GM19324 (cell line): ENCODE measurements at regions not wholly inside any gene's neighbourhood (a gene's known extent, or its start where the extent isn't known, plus 50 kb on each side); places are given as distances from the start of the nearest gene placed in this dataset.
"Not testable (repeated sequence)": the region's sequence is repeated elsewhere in the genome, so short reads cannot be mapped to it uniquely, and the experiment has no call there.

Experiments
- ATAC-seq: cut with Tn5 transposase; IDR thresholded peaks from one replicate; pipeline ENCODE4 v1.9.1; 2021; ENCODE audit warnings: mild to moderate bottlenecking, moderate library complexity; ENCODE audit not compliant: unreplicated experiment, low FRiP score

DNA sequence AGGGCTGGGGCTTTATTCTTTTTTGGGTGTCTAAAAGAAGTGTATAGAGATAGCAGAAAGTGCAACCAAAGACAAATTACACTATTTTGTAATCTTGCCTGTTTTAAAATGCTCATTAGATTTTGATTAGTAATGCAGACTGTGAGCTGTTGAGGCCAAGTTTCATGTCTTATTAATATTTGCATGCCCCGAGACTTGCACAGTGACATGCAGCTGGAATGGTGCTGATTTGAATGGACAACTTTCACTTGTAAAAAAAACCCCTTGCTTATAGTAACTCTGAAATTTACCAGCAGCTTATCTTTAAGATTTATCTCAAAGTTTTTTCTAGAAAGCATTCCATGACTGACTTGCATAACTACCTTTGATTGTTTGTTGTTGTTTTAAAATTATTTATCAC is 835.1 kb upstream of the IGFBP7 start:
- ATAC-seq, result no peak

GRCh38 chr4:57943682-57944081 is 833.5 kb upstream of the IGFBP7 start:
- ATAC-seq, result no peak

- ATAC-seq, result not testable (repeated sequence)
Measured at GRCh38 chr4:57937326-57937725, 827.1 kb upstream of the IGFBP7 start.

DNA sequence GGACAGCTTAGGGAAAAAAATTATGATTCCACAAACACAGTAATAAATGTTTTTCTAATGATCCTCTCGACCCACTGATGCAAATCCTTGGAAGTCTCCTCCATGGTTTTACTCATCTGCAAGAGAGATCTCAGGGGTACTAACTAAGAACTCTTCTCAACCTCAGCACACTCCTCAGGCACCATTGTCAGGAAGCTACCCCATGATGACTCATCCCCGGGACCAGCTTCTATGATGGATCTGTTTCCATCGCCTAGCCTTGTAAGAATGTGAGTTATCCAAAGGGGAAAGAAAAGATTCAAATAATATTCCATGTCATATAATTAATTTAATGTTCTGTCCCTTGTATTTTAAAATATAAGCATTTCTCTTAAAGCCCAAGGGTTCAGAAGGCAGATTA is 816.1 kb upstream of the IGFBP7 start:
- no peak for ATAC-seq

DNA sequence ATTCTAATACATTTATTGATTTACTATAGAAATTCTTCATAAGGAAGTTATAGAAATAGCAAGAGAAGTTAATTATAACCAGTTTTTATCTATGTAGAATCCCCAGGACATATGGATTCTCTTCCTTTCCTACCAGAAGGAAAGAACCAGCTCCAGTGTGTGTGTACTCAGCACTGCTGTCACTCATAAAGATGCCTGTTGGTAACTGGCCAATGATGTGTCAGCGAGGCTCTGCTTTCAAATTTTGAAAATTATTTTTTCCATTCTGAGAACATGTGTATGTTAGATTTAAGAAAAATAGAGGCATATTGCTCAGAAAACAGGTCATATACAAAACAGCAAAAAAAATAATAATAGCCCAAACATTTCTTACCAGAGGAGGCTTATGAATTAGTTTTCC is 814.8 kb upstream of the IGFBP7 start:
- ATAC-seq, result no peak

DNA sequence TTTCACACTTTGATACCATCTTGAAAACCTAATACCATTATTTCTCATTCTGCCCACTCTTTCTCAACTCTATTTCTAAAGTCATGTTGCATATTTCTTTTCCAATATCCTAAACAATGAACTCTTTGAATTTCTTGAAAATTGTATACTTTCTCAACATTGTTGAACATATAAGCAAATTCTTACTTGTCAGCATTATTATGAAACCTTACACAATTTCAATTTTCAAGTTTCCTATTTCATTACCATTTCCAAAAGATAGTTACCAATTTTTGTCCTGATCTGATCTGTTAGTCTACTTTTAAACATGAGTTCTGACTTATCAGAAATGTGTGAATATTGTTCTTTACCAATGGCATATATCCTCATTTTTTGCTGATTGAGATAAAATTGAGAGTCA is 806.3 kb upstream of the IGFBP7 start:
- ATAC-seq, result no peak

- ATAC-seq, result no peak
Measured at GRCh38 chr4:57911203-57911602, 801.0 kb upstream of the IGFBP7 start.

DNA sequence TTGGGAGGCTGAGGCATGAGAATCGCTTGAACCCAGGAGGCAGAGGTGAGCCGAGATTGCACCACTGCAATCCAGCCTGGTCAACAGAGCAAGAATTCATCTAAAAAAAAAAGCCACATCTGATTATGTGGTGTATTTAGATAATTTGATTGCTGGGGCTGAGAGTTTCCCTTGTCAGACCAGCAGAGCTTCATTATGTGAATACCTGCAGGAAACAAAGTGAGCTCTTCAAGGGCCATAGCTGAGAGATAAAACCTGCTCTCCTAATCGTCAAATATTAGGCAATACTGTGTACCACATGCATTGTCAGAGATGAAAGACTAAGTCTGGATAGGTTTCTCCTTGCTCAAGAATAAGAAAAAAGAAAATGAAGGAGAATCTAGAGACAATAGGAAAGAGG is 800.0 kb upstream of the IGFBP7 start:
- no peak for ATAC-seq

DNA sequence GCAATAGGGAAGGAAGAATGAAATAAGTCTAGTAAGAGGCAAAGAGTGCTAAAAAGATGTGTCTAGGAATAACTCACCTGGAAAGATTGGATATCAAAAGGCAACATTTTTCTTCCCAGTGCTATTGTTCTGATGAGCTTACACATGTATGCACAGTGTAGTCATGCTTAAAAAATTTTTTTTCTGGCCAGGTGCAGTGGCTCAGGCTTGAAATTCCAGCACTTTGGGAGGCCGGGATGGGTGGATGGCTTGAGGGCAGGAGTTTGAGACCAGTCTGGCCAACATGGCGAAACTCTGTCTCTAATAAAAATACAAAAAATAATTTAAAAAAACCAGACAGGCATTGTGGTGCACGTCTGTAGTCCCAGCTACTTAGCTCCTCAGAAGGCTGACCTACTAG is 795.8 kb upstream of the IGFBP7 start:
- ATAC-seq, result no peak

- no peak for ATAC-seq
Measured at GRCh38 chr4:57877047-57877458, 766.9 kb upstream of the IGFBP7 start.

GRCh38 chr4:57875829-57876392 is 765.7 kb upstream of the IGFBP7 start:
- ATAC-seq, result no peak

DNA sequence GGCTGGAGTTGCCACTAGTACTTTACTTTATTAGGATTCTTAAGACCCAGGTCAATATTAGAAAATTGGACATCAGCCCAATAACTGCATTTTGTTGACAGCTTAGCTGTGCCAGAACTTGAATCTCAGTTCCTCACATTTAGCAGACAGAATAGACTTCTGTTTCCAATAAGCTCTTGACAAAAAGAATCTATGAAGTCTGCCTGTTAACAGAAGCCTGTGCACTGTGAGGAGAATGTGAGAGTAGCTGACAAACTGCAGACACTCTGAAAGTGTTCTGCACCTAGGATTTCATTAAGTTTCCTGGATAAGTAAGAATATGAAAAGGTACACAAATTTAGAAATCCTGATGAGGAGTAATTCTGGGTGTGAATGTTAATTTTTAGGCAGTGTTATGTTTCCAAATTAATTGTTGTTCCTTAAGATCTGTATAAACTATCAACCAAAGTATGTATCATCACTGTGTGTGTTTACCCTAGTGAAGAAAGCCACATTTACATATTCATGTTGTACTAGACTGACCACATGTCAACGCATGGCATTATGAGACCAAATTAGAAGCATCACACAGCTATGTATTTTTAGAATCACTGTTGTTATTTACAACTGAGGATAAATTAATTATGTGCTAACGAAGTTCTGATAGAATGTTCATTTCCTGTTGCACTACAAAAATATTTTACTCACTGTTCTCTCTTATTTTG is 756.4 kb upstream of the IGFBP7 start:
- ATAC-seq, result peak; percentile 55

- peak; percentile 85 for ATAC-seq
Measured at GRCh38 chr4:57865264-57865663, 755.1 kb upstream of the IGFBP7 start.

- peak; percentile 83 for ATAC-seq
Measured at GRCh38 chr4:57854748-57855147, 744.6 kb upstream of the IGFBP7 start.

- ATAC-seq, result no peak
Measured at GRCh38 chr4:57850141-57850540, 740.0 kb upstream of the IGFBP7 start.

DNA sequence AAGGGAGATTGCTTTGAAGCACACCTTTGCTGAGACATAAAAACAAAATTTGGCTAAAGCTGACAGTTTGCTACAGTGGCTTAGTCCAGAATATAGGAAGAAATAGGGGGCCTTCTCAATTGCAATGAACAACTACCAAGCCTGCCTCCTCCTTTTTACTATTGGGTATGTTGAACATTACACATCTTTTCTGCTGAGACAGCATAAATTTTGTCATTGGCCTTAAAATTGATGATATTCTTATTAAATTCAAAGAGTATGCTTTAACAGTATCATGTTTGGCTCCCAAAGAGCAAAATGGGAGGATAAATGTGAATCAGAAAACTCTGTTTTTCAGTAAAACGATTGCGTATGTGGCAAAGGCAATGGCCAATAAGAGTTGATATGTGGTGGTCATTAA is 721.9 kb upstream of the IGFBP7 start:
- no peak for ATAC-seq

GRCh38 chr4:57789666-57790065 is 679.5 kb upstream of the IGFBP7 start:
- no peak for ATAC-seq

DNA sequence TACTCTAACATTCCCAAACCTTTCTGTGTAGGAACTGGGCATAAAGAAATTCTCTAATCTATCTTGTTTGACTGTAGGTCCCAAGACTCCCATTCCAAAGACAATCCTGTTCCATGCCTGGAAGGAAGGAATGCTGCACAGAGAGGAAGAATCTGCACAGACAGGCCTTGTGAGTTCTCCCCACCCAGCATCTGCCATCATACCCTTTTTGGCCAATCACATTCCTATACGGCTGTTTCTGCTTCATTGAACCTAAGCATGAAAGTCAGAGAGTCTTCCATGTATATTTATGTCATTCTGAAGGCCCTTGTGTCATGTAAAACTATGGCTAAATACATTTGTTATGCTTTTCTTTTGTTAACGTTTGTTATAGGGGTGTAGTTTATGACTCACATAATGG is 667.7 kb upstream of the IGFBP7 start:
- no peak for ATAC-seq

- no peak for ATAC-seq
Measured at GRCh38 chr4:57774681-57775080, 664.5 kb upstream of the IGFBP7 start.

- ATAC-seq, result no peak
Measured at GRCh38 chr4:57774171-57774570, 664.0 kb upstream of the IGFBP7 start.

- no peak for ATAC-seq
Measured at GRCh38 chr4:57766341-57766740, 656.2 kb upstream of the IGFBP7 start.

GRCh38 chr4:57764856-57765255 is 654.7 kb upstream of the IGFBP7 start:
- no peak for ATAC-seq

- ATAC-seq, result no peak
Measured at GRCh38 chr4:57763070-57763469, 652.9 kb upstream of the IGFBP7 start.
